ENCODE measurements at regions not wholly inside any gene's neighbourhood (a gene's known extent, or its start where the extent isn't known, plus 50 kb on each side); places are given as distances from the start of the nearest gene placed in this dataset.

DNA sequence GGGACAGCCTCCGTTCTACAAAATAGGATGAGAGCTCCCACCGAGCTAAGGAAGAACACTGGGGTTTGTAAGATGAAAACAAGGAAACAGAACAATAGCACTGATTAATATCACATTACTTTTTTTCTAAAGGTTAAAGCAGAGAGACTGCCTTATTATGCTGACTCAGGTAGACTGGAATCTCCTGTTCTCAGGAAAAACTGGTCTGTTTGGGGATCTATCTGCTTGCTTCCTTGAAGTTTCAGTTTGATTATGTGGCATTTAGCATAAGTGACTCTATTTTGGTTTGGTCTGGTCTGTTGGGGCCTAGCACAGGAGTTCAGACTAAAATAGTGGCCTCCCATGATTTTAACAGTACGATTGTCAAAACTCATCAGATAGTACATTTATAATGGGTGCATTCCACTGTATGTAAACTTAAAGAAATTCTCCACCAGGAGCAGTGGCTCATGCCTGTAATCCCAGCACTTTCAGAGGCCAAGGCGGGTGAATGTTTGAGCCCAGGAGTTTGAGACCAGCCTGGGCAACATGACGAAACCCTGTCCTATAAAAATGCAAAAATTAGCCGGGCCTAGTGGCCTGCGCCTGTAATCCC, 64.1 kb upstream of the NDUFV2 start:
- TF ChIP-seq, protein P1, sequence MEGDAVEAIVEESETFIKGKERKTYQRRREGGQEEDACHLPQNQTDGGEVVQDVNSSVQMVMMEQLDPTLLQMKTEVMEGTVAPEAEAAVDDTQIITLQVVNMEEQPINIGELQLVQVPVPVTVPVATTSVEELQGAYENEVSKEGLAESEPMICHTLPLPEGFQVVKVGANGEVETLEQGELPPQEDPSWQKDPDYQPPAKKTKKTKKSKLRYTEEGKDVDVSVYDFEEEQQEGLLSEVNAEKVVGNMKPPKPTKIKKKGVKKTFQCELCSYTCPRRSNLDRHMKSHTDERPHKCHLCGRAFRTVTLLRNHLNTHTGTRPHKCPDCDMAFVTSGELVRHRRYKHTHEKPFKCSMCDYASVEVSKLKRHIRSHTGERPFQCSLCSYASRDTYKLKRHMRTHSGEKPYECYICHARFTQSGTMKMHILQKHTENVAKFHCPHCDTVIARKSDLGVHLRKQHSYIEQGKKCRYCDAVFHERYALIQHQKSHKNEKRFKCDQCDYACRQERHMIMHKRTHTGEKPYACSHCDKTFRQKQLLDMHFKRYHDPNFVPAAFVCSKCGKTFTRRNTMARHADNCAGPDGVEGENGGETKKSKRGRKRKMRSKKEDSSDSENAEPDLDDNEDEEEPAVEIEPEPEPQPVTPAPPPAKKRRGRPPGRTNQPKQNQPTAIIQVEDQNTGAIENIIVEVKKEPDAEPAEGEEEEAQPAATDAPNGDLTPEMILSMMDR (IDR thresholded peaks at IDR 0.05): no peak
- no peak for TF ChIP-seq POLR2A (IDR thresholded peaks at IDR 0.05)

Measured in thyroid gland (tissue), 4 donors.